HS-5 (cell line): ENCODE measurements at regions not wholly inside any gene's neighbourhood (a gene's known extent, or its start where the extent isn't known, plus 50 kb on each side); places are given as distances from the start of the nearest gene placed in this dataset.

Source experiments
- DNase-seq: peaks from one replicate; pipeline ENCODE4 v3.0.0-alpha.2; 2012; ENCODE audit warnings: low read depth

DNA sequence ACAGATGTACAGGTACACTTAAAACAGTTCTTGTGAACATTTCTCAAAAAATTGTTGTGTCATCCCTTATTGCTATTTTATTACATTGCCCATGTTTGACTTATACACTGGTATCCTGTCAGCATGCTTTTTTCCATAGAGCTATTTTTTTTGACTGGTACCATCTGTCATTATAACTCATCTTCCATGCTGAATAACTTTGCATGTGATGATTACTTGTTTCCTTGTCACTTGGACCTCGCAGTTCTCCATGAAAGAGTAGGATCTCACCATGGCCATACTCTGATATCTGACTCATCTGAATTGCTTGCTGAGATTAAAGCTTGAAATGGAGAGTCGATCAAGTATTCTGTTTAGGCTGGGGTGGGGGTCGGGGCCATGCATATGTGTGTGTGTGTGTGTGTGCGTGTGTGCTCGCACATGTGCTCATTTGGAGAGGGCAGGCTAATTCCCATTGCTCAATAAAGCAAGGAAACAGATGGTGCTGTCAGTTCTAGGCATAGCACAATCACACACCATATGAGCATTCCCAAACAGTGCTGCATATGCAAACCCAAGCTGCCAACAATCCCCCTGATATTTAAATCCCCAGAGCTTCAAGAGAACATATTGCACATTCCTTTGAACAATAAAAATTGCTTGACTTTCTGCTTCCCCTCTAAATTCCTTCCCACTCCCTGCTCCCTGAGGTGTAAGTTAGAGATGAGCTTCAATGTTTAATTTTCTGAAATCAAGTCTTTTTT lies 62.9 kb downstream of the NHLRC3 start:
- no peak for DNase-seq

DNA sequence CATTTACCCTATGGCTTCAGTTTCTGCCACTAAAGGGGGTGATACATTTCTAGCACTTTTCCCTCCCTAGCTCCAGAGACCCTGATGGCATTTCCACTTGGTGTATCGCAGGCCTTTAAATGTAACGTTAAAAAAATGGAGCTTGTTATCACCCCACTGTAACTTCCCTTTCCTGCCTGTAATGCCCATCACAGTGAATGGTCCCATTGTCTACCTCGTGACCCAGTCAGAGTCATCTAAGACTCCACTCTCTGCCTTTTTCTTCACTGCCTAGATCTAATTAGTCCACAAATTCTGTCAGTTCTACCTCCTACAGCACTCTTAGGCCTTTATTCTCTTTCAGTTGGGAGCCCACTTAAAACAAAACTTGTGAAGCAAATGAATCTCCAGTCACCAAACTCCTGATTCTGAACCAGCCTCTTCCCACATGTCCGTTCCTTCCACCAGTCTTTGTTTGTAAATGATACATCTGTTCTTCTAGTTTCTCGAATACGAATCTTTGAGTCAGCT lies 64.8 kb downstream of the NHLRC3 start:
- DNase-seq, result no peak

DNA sequence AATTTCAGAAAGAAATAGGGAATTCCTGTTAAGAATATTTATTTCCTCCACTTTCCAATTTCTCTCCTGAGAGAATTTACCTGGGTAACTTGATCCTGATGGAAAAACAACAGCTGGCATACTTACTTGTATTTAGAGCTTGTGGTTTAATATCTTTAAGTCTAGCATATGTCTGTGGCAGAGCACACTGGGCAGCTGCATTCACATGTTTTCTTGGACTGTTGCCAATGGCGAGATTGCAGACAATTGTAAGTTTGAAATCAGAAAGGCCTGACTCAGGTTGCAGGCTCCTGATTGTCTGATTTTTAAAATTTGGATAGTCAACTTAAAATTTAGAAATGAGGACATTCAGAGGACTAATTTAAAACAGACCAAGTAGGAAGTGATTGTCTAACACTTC lies 66.9 kb downstream of the NHLRC3 start:
- DNase-seq, result no peak

DNA sequence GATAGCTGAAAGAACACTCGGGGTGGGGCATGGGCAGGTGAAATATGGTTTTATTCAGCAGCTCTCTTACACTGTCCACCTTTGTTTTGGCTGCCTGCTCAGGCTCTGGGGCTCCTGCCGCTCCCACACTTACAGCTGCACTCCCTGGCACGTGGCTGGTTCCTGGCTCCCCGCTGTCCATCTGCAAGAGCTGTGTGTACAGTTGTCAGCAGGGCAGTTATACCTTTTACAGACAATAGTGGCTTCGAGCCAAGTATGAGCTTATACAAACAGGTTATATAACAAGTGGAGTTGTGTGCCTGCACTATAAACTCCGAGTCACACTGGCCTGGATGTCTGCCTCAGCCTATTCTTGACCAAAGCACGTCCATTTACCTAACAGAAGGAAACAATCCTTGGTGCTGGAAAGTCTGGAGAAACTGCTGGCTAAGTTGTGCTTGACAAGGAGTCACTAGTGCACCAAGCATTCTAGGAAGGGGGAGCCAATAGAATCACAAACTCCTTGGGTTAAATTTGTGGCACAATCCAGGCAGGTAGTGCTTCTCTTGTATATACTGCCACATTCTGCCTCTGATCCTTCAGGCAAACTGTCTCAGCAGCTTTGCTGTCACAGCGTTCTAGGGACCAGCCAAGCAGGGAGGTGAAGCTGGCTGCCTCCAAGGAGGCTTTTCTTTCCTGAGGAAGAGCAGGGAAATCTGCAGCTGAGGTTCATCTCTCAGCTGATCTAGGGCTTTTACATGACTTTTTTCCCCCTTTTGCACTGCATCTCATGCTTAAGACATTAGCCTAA lies 68.2 kb downstream of the NHLRC3 start:
- DNase-seq, result no peak

DNA sequence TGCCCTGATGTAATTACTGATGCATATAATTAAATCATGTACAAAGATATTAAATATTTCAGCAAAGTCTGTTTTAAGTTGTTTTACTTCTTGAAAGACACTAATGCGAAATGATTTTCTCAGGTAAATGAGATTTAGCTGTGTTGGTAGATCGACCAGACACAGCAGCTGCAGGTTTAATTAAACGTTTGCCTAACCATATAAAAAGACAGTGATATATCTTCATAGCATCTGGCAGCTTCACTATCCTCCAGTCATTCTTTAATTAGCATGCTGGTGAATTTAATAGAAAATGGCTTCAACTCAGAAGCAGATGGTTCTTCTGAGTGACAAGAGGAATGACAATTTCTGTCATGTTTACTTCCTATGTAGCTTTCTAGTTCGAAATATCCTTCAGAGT lies 69.3 kb downstream of the NHLRC3 start:
- no peak for DNase-seq

DNA sequence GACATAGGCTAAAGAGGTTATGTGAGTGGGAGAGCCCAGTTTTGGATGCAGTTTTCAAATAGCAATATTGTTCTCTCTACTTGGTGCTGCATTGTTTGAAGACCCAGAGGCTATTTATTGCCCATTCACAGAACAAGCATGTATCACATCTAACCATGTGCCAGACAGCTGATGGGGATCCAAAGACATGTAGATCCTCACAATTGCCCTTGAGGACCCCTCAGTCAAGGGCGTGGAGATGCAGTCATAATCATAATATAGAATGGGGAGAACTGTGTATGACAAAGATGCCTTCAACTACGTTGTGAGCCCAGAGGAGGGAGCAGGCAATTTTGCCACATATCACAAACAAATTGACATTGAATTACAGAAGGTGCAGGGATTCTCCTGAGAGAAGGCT lies 70.5 kb downstream of the NHLRC3 start:
- DNase-seq, result no peak

DNA sequence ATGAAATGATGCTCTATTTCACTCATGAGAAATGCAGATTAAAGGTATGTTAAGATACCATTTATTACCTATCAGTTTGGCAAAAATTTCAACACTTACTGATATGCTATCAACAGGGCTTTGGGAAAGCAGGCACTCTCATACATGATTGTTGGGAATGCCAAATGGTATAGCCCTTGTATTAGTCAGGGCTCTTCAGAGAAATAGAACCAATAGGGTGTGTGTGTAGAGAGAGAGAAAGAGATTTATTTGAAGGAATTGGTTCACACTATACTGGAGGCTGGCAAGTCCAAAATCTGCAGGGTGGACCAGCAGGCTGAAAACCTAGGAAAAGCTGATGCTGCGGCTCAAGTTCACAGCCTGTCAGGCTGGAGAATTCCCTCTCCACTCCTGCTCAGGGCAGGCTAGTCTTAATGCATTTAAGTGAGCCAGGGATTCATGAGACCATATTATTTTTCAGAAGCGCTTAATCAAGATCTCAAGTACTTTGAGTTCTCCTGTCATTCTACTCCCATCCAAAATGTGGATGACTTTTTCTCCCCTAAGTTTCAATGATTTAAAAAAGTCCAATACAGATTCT lies 72.4 kb downstream of the NHLRC3 start:
- DNase-seq, result no peak

DNA sequence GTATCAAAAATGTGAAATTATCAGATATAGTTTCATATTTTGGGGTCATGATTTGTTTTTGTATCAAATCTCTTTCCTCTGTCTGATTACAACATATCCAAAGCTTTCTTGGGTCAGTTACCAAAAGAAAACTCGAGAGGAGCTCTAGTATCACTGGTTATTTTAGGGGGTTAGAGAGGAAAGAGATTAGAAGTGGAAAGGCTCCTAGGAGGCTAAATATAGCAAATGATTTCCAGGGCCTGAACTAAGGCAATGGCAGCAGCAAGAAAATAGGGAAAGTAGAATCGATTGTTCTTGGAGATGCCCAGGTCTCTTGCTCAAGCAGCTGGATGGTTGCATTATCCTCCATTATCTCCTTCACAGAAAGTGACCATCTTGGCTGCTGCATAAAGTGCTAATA lies 72.9 kb downstream of the NHLRC3 start:
- no peak for DNase-seq

DNA sequence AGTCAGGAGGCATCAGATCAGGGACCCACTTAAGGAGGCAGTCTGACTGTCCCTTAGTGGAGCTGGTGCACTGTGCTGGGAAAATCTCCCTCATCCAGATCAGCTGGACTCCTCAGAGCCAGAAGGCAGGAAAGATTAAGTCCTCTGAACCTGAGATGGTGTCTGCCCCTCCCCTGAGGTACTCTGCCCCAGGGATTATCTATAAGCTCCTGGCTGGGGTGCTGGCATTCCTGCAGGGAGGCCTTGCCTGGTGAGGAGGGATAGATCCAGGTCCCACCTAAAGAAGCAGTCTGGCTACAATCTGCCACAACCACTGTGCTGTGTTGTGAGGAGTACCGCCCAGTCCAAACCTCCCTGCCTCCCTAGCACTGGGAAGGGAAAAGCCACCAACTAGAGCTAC lies 81.2 kb downstream of the NHLRC3 start:
- no peak for DNase-seq

DNA sequence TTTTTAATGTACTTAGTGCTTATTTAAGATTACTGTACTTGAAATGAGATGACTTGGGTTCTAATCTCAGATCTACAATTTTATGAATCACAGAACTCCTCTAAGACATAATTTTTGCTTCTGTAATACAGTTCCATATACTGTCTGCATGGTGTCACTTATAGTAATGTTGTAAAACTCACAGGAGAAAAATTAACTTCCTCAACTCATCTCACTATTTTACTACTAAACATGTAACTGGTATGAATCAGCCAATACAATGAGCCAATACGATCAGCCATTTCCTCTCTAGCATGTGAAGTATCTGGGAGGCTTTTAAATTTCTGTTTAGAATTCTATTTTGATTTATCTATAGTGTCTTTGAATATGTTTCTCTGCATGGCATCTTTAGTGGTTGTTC lies 85.3 kb downstream of the NHLRC3 start:
- no peak for DNase-seq

DNA sequence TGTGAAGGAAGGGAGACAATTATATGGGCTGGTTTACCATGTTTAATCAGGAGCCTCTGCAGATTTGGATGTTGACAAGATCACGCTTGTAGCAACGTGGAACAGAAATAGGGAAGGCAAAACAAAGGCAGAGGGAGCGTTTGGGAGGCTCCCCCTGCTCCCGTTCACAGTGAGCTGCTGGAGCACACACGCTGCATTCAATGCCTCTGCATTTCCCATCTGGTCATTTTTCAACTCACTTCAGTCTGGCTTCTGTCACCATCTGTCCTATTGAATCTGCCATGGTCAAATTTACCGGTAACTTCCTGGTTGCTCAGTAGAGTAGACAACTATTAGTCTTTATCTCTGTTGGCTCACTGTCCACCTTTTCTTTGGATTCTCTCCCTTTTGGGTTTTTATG lies 91.0 kb downstream of the NHLRC3 start:
- no peak for DNase-seq

DNA sequence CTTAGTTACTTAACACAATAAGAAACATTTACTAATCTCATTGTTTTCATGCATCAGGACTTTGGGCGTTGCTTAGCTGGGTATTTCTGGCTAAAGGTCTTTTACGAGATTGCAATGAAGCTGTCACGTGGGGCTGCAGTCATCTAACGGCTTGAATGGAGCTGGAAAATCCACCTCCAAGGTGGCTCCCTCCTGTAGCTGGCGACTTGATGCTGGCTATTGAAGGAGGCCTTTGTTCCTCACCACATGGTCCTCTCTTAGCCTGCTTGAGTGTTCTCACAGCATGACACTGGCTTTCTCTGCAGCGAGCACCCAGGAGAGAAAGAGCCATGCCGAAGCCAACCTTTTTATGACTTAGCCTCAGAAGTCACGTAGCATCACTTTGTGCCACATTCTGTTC lies 92.0 kb downstream of the NHLRC3 start:
- no peak for DNase-seq

DNA sequence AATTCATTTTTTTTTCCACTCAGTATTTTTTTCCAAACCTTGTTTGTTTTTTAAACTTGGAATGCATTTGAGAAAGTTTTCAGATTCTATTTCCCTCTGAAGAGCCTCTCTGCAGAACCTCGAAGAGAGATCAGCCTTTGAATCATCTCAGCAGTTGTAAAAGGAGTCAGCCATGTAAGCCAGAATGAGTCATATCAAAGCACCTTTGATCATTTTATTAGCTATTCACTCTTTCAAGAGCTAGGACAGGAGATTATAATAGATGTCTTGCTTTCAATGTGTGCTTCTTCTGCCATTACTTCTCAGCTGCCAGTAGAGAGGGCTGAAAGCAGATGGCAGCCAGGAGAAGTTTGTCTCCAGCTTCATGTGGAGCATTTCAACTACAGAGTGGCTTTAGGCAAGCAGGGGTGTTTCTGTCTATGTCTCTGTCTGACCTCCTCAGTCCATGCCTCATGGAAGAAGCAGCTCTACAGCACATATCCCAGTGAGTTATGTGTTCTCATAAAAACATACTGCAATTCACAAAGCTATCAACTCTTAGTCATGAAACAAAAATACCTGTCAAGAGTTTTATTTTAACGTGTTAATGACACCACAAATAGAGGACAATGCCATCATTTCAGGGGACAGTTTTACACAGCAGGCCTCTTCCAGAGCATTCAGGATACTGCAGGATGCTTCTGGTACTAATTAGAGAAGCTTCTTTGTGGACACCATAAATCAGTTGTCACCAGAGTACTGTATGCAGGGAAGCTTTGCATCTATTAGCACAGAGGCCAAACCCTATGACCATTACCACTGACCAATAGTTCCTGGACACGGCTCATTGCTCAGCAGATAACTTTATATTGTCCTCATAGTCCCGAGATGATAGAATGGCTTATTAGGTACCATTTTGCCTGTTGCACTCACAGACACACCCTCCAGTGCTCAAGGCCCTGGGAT lies 94.3 kb downstream of the NHLRC3 start:
- no peak for DNase-seq

DNA sequence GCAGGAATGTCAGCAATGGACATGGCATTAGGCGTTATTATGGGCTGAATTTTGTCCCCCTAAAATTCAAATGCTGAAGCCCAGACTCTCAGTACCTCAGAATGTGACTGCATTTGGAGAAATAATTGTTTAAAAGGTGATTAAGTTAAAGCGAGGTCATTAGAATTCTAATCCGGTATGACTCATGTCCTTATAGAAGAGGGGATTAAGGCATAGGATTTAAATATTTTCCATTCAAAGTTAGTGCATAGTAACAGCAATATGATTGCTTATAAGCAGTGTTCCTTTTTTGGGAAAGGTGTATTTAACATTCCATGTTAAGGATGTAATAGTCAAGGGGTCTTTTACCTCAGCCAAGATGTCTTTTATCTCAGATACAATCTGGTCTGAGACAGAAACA lies 95.5 kb downstream of the NHLRC3 start:
- DNase-seq, result no peak

DNA sequence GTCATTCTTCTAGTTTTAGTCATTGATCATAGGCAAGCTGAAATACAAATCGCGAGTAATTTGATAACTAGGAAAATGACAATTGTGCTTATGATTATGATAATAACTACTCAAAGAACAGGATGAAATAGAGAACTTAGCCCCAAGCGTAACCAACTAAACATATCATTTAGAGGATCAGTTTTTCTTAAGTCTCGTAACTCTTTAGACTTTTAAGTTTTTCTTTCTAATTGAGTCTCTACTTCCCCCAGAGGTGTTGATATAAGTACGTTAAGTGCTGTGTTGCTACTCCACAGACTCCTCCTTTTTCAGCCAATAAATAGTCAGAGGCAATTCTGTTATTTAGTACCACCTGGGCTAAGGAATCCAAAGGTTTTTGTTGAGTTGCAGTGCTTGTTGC lies 96.3 kb downstream of the NHLRC3 start:
- no peak for DNase-seq

DNA sequence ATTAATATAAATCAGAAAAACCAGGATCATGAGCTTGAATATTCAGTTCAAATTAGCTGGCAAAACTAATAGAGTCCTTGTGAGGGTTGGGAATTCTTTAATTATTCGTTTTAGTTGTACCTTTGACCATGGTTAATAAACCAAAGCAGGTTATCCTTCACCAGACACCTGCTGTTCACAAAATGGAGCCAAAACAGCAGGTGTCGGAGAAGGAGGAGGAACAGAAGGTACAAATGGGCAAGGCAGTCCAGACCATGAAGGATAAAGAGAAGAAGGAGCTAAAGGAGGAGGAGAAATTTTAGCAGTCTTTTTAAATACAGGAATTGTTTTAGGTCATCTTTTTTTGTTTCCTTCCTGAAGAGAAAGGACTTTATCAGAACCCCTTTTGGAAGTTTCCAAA lies 106.1 kb downstream of the NHLRC3 start:
- no peak for DNase-seq

DNA sequence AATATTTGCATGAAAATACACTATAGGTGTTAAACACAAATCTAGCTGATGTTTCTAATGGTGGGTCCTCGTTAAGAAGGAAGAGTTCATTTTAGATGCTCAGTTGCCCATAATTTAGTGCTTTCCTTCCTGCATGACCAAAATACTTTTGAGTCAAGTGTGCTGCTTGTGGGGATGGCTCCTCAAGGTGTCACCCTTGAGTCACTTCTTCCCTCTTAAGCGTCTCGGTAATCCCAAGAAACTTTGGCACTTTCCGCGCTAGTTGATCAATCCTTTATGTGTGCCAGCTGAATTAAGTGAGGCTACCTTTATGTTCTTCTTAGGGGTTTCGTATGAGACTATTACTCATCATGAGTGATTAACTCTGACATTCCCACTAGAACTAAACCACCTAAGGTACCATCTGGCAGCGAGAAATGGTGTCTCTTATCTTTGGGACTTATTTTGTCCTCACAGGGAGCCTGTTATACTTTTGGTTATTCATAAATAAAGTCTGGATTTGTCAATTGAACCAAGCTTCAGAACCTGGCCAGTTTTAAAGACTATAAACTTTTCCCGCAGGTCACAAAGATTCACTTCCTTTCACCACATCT lies 106.8 kb downstream of the NHLRC3 start:
- DNase-seq, result no peak

DNA sequence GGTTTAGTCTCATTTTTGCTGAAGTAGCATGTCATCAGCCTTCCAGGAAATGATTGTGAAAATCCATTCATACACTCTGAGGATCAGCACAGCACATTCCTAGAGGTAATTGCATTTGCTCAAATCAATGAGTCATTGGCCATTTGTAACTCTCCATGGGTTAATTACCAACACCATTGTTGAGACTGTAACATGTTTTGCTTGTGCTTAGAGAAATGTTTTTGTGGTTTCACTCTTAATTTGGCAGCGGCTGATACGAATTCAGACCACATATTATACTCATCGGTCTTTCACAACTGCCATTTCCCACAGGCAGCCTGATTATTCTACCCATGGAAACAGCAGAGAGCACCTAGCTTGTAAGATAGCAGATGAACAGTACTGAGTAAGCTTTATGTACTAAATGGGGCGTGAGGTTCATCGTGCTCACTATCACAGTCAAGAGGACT lies 110.3 kb downstream of the NHLRC3 start:
- peak; percentile 33 for DNase-seq

DNA sequence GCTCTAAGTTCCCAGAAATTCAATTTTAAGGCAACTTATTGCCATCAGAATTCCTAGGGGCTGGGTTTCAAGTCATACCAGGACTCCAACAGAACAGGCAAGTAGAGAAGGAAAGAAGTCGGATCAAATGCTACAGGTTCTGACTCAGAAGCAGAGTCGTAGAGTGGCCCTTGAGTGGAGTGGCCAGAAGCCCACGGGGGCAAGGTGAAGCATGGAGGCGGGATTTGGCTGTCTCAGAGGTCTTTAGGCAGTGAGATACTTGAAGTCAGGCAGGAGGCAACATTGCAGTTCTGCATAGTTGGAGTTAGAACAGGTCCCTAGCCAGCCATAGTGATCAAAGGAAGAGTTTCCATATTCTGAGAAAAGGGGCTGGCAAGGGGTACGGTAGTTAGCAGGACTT lies 111.6 kb downstream of the NHLRC3 start:
- DNase-seq, result no peak

DNA sequence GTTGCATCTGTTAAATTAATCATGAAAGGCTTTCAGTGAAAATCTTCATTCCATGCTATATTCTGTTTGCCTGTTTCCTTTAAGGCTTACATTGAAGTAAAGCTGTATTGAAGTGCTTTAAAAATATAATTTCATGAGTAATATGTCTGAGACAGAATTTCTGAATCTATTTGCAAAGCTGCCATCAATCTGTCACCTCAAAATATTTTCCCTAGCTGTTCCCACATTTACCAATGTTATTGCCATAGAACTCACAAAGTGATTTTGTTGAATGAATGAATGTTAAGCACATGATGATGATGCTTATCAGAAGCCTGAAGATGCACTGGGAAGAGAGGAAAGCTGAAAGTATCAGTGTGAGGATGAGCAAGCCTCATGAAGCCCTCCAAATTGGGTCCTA lies 115.8 kb downstream of the NHLRC3 start:
- no peak for DNase-seq

DNA sequence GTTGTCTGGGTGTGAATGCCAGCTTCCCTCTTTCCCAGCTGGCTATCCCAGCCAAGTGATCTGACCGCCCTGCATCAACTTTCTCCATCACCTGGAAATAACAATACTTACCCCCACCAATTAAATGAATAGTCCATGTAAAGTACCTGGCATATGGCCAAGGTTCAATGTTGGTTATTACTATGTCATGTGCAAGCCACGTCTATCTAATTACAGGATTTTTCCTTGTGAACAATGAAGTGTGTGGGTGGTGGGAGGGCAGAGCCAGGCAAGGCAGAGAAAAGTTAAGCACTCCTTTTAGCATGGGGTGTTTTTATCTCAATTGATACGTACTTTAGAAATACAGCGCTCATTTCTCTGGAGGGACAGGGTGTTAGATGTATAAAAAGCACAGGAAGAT lies 121.1 kb downstream of the NHLRC3 start:
- no peak for DNase-seq
